Fibroblast of villous mesenchyme (primary cell): ENCODE measurements at regions not wholly inside any gene's neighbourhood (a gene's known extent, or its start where the extent isn't known, plus 50 kb on each side); places are given as distances from the start of the nearest gene placed in this dataset.

Experiments
- DNase-seq: peaks from one replicate; pipeline ENCODE4 v3.0.0-alpha.2; 2010; ENCODE audit warnings: low read depth
- H3K4me3 ChIP-seq: 2 replicates; pipeline ENCODE4 v1.5.1; 2011; ENCODE audit warnings: low read depth, mild to moderate bottlenecking, low read length
- TF ChIP-seq, protein P1 (sequence below): IDR thresholded peaks from 2 replicates; pipeline ENCODE4 v1.5.1; 2012; ENCODE audit warnings: low read depth, mild to moderate bottlenecking, low read length; ENCODE audit not compliant: insufficient read depth

DNA sequence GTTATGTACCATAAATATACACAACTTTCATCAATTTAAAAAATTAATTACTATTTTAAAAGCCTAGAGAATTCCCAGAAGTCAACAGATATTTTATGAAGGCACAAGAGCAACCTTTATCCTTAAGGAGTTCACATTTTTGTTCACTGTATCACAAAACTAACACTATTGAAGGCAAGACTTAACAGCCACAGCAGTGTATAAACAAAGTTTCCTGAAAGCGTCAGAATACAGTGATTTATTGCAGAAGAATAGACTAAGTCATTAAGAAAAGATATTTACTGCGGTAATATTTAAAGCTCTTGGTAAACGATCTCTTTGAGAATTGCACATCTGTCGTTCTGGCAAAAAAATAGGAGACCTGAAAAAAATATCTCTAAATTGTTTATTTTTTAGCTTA is 419.3 kb upstream of the NBEA start:
- TF ChIP-seq, protein P1, sequence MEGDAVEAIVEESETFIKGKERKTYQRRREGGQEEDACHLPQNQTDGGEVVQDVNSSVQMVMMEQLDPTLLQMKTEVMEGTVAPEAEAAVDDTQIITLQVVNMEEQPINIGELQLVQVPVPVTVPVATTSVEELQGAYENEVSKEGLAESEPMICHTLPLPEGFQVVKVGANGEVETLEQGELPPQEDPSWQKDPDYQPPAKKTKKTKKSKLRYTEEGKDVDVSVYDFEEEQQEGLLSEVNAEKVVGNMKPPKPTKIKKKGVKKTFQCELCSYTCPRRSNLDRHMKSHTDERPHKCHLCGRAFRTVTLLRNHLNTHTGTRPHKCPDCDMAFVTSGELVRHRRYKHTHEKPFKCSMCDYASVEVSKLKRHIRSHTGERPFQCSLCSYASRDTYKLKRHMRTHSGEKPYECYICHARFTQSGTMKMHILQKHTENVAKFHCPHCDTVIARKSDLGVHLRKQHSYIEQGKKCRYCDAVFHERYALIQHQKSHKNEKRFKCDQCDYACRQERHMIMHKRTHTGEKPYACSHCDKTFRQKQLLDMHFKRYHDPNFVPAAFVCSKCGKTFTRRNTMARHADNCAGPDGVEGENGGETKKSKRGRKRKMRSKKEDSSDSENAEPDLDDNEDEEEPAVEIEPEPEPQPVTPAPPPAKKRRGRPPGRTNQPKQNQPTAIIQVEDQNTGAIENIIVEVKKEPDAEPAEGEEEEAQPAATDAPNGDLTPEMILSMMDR = no peak
- H3K4me3 ChIP-seq = no peak overlapping the region
- DNase-seq = peak; percentile 43

DNA sequence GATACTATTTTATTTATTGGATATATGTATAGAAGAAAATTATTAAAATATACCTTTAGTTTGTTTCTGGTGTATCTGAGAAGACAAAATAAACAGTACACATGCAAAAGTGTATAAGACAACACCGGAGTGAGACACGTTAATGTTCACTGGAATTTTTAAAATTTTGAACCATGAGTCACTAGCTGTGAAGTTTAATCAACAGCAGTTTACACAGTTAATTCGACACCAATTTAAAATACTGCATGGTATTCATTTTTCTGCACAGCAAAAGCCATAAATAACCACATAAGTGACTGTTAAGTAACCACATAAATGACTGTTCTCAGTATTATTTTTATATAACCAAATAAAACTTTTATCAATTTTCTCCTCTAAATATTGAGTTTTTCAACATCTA is 418.7 kb upstream of the NBEA start:
- DNase-seq = peak; percentile 13
- TF ChIP-seq, protein P1 = no peak
- H3K4me3 ChIP-seq = no peak overlapping the region

DNA sequence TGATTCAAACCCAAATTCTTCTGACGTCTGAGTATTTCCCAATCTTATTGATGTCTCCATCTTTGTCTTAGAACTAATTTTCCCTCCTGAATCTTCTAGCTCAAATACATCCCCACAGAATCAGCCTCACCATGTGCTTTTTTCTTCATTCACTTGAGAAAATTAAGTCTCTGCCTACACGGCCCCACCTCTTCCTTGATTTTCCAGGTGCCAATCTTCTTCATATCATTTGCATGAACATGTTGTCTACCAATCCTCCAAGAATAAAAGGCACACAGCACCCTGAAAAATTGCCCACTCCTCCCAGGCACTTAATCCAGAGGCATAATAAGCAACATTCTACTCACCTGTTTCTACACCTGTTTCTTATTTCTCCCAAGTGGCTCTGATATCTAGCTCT is 408.1 kb upstream of the NBEA start:
- DNase-seq = no peak
- TF ChIP-seq, protein P1 = no peak
- no peak overlapping the region for H3K4me3 ChIP-seq

DNA sequence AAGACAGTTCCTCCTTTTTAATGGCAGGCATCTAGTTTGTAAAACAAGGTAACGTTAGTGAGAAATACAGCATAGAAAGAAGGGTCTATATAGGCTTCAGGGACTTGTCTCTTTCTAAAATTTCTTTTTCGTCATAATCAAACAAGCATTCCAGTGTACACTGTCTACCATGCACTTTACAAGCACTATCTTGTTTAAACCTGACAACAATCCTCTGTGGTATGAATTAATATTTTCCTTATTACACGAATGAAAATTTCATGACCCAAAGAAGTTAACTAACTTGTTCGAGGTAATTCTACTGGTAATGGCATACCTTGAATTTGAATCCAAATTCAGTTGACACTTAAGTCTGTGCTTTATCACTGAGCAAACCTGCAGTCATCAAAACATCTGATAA is 399.7 kb upstream of the NBEA start:
- TF ChIP-seq, protein P1 = no peak
- no peak overlapping the region for H3K4me3 ChIP-seq
- DNase-seq = no peak

DNA sequence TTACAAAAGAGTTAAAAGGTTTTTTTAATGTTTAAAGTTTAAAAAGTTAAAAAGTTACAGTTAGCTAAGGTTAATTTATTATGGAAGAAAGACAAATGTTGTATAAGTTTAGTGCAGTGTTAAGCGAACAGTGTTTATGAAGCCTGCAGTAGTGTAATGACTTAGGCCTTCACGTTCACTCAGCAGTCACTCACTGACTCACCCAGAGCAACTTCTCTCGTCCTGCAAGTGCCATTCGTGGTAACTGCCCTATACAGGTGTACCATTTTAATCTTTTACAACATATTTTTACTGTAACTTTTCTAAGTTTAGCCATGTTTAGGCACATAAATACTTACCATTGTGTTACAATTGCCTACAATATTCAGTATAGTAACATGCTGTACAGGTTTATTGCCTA is 398.2 kb upstream of the NBEA start:
- TF ChIP-seq, protein P1 = no peak
- no peak overlapping the region for H3K4me3 ChIP-seq
- DNase-seq = no peak

DNA sequence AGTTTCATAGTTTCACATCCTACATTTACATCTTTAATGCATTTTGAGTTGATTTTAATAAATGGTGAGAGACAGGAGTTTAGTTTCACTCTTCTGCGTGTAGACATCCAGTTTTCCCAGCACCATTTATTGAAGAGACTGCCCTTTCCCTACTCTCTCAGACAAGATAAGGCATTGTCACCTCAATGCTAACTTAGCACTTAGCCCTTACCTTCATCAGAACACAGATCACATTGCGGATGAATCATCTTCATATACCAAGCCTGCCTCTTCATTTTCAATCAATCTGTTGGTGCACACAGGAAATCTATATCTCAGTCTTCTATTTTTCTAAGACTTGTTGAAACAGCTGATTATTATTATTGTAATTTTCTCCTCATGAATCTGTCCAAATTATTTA is 396.6 kb upstream of the NBEA start:
- TF ChIP-seq, protein P1 = no peak

More for the DNA sequence above, 396.6 kb upstream of the NBEA start:
- no peak overlapping the region for H3K4me3 ChIP-seq
- no peak for DNase-seq
